Type B pancreatic cell (in vitro differentiated cells): ENCODE measurements at regions not wholly inside any gene's neighbourhood (a gene's known extent, or its start where the extent isn't known, plus 50 kb on each side); places are given as distances from the start of the nearest gene placed in this dataset.
"Not testable (repeated sequence)": the region's sequence is repeated elsewhere in the genome, so short reads cannot be mapped to it uniquely, and the experiment has no call there.

Experiments
- DNase-seq: peaks from one replicate; pipeline ENCODE4 v3.0.0; 2021; ENCODE audit warnings: mixed read lengths; ENCODE audit not compliant: unreplicated experiment; ENCODE audit errors: extremely low spot score
- H3K27ac Mint-ChIP-seq: 2 replicates; pipeline ENCODE4 v1.8.0; 2021; ENCODE audit warnings: mild to moderate bottlenecking, mixed read lengths
- H3K27me3 Mint-ChIP-seq: 2 replicates; pipeline ENCODE4 v1.8.0; 2021; ENCODE audit warnings: mixed read lengths
- H3K36me3 Mint-ChIP-seq: 2 replicates; pipeline ENCODE4 v1.8.0; 2021; ENCODE audit warnings: mixed read lengths
- H3K4me1 Mint-ChIP-seq: one replicate; pipeline ENCODE4 v1.8.0; 2021; ENCODE audit warnings: mixed read lengths; ENCODE audit not compliant: unreplicated experiment
- H3K4me3 Mint-ChIP-seq: 2 replicates; pipeline ENCODE4 v1.8.0; 2021; ENCODE audit warnings: mild to moderate bottlenecking, mixed read lengths
- H3K9me3 Mint-ChIP-seq: 2 replicates; pipeline ENCODE4 v1.8.0; 2021; ENCODE audit warnings: mixed read lengths
- TF ChIP-seq, protein P1 (sequence below): fragments of 200-600 bp; sonication (generic); conservative IDR thresholded peaks from 2 replicates; pipeline ENCODE4 v1.5.0; 2021; ENCODE audit warnings: antibody characterized with exemption, mild to moderate bottlenecking

DNA sequence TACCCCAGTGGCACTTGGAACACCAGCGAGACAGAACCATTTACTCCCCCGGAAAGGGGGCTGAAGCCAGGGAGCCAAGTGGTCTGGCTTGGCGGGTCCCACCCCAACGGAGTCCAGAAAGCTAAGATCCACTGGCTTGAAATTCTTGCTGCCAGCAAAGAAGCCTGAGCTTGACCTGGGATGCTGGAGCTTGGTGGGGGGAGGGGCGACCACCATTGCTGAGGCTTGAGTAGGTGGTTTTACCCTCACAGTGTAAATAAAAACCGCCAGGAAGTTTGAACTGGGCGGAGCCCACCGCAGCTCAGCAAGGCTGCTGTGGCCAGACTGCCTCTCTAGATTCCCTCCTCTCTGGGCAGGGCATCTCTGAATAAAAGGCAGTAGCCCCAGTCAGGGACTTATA is 62.8 kb downstream of the RPS24 start:
- H3K27me3 Mint-ChIP-seq = peaks cover 16% of the 10 kb centered on the region
- DNase-seq, H3K36me3 Mint-ChIP-seq, H3K4me1 Mint-ChIP-seq, H3K27ac Mint-ChIP-seq, H3K4me3 Mint-ChIP-seq, H3K9me3 Mint-ChIP-seq: not testable (repeated sequence)

DNA sequence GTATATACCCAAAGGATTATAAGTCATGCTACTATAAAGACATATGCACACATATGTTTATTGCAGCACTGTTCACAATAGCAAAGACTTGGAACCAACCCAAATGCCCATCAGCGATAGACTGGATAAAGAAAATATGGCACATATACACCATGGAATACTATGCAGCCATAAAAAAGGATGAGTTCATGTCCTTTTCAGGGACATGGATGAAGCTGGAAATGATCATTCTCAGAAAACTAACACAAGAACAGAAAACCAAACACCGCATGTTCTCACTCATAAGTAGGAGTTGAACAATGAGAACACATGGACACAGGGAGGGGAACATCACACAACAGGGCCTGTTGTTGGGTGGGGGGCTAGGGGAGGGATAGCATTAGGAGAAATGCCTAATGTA is 68.9 kb downstream of the RPS24 start:
- H3K27ac Mint-ChIP-seq, H3K4me3 Mint-ChIP-seq, H3K36me3 Mint-ChIP-seq, H3K9me3 Mint-ChIP-seq, DNase-seq, H3K4me1 Mint-ChIP-seq: not testable (repeated sequence)
- H3K27me3 Mint-ChIP-seq = peaks cover 17% of the 10 kb centered on the region

DNA sequence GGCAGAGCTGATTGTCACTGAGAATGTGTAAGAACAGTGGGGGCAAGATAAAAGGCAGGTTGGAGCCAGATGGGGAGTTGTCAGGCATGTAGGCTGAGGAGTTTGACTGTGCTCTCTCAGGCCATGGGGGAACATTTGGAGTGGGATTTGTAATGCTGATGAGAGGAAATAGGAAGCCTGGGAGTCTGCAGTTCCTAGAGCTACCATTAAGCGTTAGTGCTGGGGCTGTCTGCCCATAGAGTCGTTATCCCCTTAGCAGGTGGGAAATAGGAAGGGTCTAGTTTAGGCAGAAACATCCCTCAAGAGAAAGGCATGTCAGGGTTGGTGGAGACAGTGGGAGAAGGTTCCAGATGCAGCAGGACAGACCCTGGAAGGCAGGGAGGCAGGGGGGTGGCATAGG is 75.5 kb downstream of the RPS24 start:
- Mint-ChIP-seq H3K36me3 (peaks cover 3% of the 10 kb centered on the region), H3K4me3 (no peak overlapping the region), H3K27me3 (peaks cover 16% of the 10 kb centered on the region), H3K4me1 (no peaks in the 10 kb centered on the region), H3K27ac (no peak overlapping the region), H3K9me3 (peaks cover 16% of the 10 kb centered on the region)
- TF ChIP-seq, protein P1, sequence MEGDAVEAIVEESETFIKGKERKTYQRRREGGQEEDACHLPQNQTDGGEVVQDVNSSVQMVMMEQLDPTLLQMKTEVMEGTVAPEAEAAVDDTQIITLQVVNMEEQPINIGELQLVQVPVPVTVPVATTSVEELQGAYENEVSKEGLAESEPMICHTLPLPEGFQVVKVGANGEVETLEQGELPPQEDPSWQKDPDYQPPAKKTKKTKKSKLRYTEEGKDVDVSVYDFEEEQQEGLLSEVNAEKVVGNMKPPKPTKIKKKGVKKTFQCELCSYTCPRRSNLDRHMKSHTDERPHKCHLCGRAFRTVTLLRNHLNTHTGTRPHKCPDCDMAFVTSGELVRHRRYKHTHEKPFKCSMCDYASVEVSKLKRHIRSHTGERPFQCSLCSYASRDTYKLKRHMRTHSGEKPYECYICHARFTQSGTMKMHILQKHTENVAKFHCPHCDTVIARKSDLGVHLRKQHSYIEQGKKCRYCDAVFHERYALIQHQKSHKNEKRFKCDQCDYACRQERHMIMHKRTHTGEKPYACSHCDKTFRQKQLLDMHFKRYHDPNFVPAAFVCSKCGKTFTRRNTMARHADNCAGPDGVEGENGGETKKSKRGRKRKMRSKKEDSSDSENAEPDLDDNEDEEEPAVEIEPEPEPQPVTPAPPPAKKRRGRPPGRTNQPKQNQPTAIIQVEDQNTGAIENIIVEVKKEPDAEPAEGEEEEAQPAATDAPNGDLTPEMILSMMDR = peak; percentile 21
- DNase-seq = no peak

DNA sequence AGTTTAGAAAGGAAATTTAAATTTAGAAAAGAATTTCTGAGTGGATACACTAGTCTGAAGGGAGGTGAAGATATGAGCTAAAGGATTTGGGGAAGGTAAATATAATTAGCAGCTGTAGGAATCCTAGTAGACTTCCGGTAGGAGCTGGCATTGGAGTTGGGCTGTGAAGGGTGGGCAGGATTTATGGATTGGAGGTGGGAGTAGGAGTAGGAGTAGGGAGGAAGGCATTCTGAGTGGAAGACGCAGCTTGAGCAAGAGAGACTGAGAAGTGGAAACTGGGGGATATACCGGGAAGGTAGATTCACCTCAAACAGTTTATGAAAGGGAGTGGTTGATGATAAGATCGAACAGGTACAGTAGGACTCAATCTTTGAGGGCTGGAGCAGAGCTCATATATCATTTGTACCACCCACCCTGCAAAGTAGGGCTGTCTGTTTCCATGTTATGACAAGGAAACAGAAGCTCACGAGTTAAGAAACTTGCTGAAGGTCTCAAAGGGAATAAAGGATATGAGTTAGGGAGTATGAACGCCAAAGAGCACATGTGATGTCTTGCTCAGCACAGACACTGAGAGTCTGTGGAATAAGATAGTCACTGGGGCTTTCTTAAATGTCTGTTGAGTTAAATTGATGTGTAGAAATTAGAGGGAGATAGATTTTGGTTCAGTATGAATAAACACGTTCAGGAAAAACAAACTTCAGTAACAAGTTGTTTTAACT is 81.6 kb downstream of the RPS24 start:
- peaks cover 26% of the 10 kb centered on the region for H3K27me3 Mint-ChIP-seq
- DNase-seq = no peak
- peaks cover 7% of the 10 kb centered on the region for H3K4me1 Mint-ChIP-seq
- no peak overlapping the region for H3K27ac Mint-ChIP-seq
- H3K36me3 Mint-ChIP-seq = peaks cover 3% of the 10 kb centered on the region
- TF ChIP-seq, protein P1 = no peak
- no peaks in the 10 kb centered on the region for H3K9me3 Mint-ChIP-seq
- H3K4me3 Mint-ChIP-seq = no peak overlapping the region

DNA sequence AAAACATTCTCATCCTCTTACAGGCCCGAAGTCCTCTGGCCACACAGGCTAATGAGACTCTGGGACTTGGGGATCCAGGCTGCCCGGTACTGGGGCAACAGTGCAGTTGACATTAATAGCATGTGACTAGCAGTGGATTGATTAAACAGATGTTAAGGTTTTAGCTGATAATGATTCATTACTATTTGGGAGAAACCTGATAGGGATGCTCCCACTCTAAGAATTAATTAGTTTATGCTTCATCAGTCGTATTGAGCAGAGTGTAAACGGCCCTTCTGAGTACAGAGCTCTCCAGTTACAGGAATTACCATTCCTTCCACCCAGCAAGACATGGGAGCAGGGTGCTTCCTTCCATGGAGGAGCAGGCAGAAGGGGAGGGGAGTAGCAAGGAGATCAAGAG is 82.7 kb downstream of the RPS24 start:
- TF ChIP-seq, protein P1 = no peak
- Mint-ChIP-seq H3K36me3 (peaks cover 3% of the 10 kb centered on the region), H3K27me3 (peaks cover 25% of the 10 kb centered on the region)

DNA sequence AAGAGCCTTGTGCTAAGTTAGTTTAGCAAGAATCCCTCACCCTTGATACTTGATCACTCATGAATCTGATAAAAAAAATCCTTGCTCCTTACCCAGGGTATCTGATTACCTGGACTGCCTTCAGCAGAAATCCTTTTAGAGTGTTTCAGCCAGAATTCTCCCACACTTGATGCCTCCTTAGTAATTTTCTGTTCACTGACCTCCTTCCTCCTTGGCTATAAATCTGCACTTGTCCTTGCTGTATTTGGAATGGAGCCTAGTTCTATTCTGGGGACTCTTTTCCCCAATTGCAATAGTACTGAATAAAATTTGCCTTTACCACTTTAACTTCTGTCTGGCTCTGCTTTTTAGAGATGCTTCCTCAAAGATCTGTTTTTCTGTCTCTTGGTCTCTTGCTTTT is 84.9 kb downstream of the RPS24 start:
- Mint-ChIP-seq H3K4me3 (no peak overlapping the region), H3K27me3 (peaks cover 22% of the 10 kb centered on the region), H3K27ac (no peak overlapping the region), H3K36me3 (no peaks in the 10 kb centered on the region), H3K9me3 (peaks cover 9% of the 10 kb centered on the region), H3K4me1 (peaks cover 7% of the 10 kb centered on the region)
- TF ChIP-seq, protein P1 = no peak
- no peak for DNase-seq

More for the DNA sequence above, 82.7 kb downstream of the RPS24 start:
- Mint-ChIP-seq H3K4me1 (peaks cover 7% of the 10 kb centered on the region), H3K4me3 (no peak overlapping the region), H3K27ac (no peak overlapping the region), H3K9me3 (no peaks in the 10 kb centered on the region)
- DNase-seq = no peak

DNA sequence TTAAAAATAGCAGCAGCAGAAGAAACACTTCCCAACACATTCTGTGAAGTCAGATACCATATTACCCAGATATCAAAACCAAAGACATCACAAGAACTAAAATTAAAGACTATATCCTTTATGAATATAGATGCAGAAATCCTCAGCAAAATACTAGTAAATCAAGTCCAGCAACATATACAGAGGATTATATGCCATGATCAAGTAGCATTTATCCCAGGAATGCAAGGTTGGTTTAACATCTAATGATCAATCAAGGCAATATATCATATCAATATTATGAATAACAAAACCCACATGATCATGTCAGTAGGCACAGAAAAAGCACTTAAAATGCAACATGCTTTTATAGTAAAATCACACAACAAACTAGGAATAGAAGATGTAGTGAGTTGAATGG is 88.1 kb downstream of the RPS24 start:
- Mint-ChIP-seq H3K27me3 (peaks cover 9% of the 10 kb centered on the region), H3K4me3 (no peak overlapping the region), H3K27ac (no peak overlapping the region), H3K36me3 (no peaks in the 10 kb centered on the region), H3K9me3 (peaks cover 10% of the 10 kb centered on the region), H3K4me1 (no peaks in the 10 kb centered on the region)
- no peak for DNase-seq
- TF ChIP-seq, protein P1 = no peak
